Fibroblast of lung (primary cell): ENCODE measurements at regions not wholly inside any gene's neighbourhood (a gene's known extent, or its start where the extent isn't known, plus 50 kb on each side); places are given as distances from the start of the nearest gene placed in this dataset.
A peak's percentile ranks its signal among the peaks of the same experiment; 100 is the strongest.

Experiments used
- DNase-seq, 2 donors: peaks; one replicate each; pipeline versions ENCODE4 v3.0.0 to v3.0.0-alpha.2; 2010; ENCODE audit warnings: low read depth in 2 of 2
- H2AFZ ChIP-seq: 2 replicates; pipeline ENCODE4 v1.5.1; 2012; ENCODE audit warnings: low read length, control low read depth, inconsistent platforms
- H3K27ac ChIP-seq: 2 replicates; pipeline ENCODE4 v1.5.1; 2011; ENCODE audit warnings: low read length, control low read depth; ENCODE audit not compliant: insufficient read depth
- H3K27me3 ChIP-seq: 2 replicates; pipeline ENCODE4 v1.5.1; 2011; ENCODE audit warnings: mild to moderate bottlenecking, low read length; ENCODE audit not compliant: control insufficient read depth, insufficient read depth
- H3K36me3 ChIP-seq: 2 replicates; pipeline ENCODE4 v1.5.1; 2011; ENCODE audit warnings: low read length; ENCODE audit not compliant: control insufficient read depth, insufficient read depth
- H3K4me1 ChIP-seq: 2 replicates; pipeline ENCODE4 v1.5.1; 2011; ENCODE audit warnings: low read length; ENCODE audit not compliant: control insufficient read depth, insufficient read depth; ENCODE audit errors: extremely low read depth
- H3K4me2 ChIP-seq: 2 replicates; pipeline ENCODE4 v1.5.1; 2011; ENCODE audit warnings: low read length, control low read depth; ENCODE audit not compliant: insufficient read depth; ENCODE audit errors: extremely low read depth
- H3K4me3 ChIP-seq, 4 experiments: fragments of 200-600 bp in 1 of 4; sonication (generic) in 1 of 4; replicated peaks in 1 of 4; 2 replicates each; pipeline ENCODE4 v1.5.1; 2011 to 2016; ENCODE audit warnings: low read length in 4 of 4, low read depth in 3 of 4, mild to moderate bottlenecking in 3 of 4, control low read depth in 2 of 4, inconsistent platforms in 1 of 4, mixed read lengths in 1 of 4; ENCODE audit not compliant: insufficient read depth in 1 of 4; ENCODE audit errors: control extremely low read depth in 1 of 4
- H3K79me2 ChIP-seq: 2 replicates; pipeline ENCODE4 v1.5.1; 2012; ENCODE audit warnings: mild to moderate bottlenecking, low read length, inconsistent platforms; ENCODE audit not compliant: control insufficient read depth, insufficient read depth
- H3K9ac ChIP-seq: 2 replicates; pipeline ENCODE4 v1.5.1; 2011; ENCODE audit warnings: mild to moderate bottlenecking, low read length, control low read depth; ENCODE audit not compliant: insufficient read depth
- H3K9me3 ChIP-seq: 2 replicates; pipeline ENCODE4 v1.5.1; 2012; ENCODE audit warnings: low read depth, low read length; ENCODE audit not compliant: control insufficient read depth, insufficient read depth
- H4K20me1 ChIP-seq: 2 replicates; pipeline ENCODE4 v1.5.1; 2011; ENCODE audit warnings: low read length; ENCODE audit not compliant: control insufficient read depth, insufficient read depth; ENCODE audit errors: extremely low read depth
- CTCF ChIP-seq, 2 donors: IDR thresholded peaks in 1 of 2; conservative IDR thresholded peaks in 1 of 2; 1 replicate in 1 of 2; 2 replicates in 1 of 2; pipeline ENCODE4 v1.5.1; 2011 to 2012; ENCODE audit warnings: low read length in 2 of 2, control low read depth in 1 of 2, inconsistent platforms in 1 of 2, low read depth in 1 of 2, mild to moderate bottlenecking in 1 of 2
- EZH2 ChIP-seq: IDR thresholded peaks from 2 replicates; pipeline ENCODE4 v1.5.1; 2012; ENCODE audit warnings: low read length, control low read depth, mild to moderate bottlenecking; ENCODE audit errors: missing control alignments

DNA sequence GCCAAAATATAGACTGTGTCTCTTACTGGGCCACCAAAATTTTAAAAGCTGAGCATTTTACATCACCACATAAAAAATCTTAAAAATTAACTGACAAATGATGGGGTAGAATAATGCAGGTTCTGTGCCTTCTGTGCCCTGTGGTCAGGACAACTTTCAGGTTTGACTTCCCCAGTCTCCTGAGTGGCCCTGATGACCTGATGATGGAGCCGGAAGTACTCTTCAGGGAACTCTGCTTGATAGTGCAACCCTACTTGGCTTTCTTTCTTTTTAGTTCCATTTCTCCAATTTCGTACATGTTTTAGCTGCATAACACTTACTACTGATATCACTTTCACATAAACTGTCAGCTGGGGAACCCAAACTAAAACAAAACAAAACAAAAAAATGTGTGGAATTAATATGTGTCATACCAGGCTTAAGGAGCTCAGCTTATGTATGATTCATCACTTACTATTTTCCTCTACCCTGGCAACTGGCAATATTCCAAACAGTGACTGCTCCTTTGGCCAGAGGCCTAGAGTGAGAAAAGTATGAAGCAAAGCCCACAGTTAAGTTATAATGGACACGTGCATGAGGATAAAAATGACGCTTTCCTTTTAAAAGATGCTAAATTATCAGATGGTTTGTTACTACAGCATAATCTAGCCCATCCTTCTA lies 194.3 kb downstream of the BCHE start:
- no peak for TF ChIP-seq EZH2
- no peak for TF ChIP-seq CTCF (conservative IDR thresholded peaks at IDR 0.05 in 1 of 2, IDR thresholded peaks at IDR 0.05 in 1 of 2; ENCODE audit: low read depth in 1 of 2, low read length in 2 of 2)
- Histone ChIP-seq H4K20me1 (no peaks in the 10 kb centered on the region), H3K27me3 (no peaks in the 10 kb centered on the region), H3K27ac (peak overlapping the region; percentile 87), H3K9me3 (no peaks in the 10 kb centered on the region), H3K4me1 (peaks cover 4% of the 10 kb centered on the region), H3K4me2 (peak overlapping the region; percentile 65), H3K4me3 (no peak overlapping the region), H3K9ac (no peak overlapping the region), H3K36me3 (no peaks in the 10 kb centered on the region), H3K79me2 (no peaks in the 10 kb centered on the region), H2AFZ (peak overlapping the region; percentile 3)
- peak; percentile 96 to 98 for DNase-seq

GRCh38 chr3:165641569-165642310 lies 195.5 kb downstream of the BCHE start:
- TF ChIP-seq CTCF (conservative IDR thresholded peaks at IDR 0.05 in 1 of 2, IDR thresholded peaks at IDR 0.05 in 1 of 2; ENCODE audit: low read depth in 1 of 2, low read length in 2 of 2) (no peak), EZH2 (no peak)
- no peaks in the 10 kb centered on the region for H3K36me3 ChIP-seq
- no peaks in the 10 kb centered on the region for H4K20me1 ChIP-seq
- no peaks in the 10 kb centered on the region for H3K27me3 ChIP-seq
- no peak for DNase-seq
- H3K79me2 ChIP-seq = no peaks in the 10 kb centered on the region
- no peak overlapping the region for H3K27ac ChIP-seq
- no peak overlapping the region for H3K9ac ChIP-seq
- H3K4me1 ChIP-seq = peaks cover 4% of the 10 kb centered on the region
- H2AFZ ChIP-seq = no peak overlapping the region
- H3K9me3 ChIP-seq = no peaks in the 10 kb centered on the region
- no peak overlapping the region for H3K4me2 ChIP-seq
- H3K4me3 ChIP-seq = no peak overlapping the region

GRCh38 chr3:165640970-165641369 lies 196.3 kb downstream of the BCHE start:
- no peaks in the 10 kb centered on the region for H4K20me1 ChIP-seq
- no peak for DNase-seq
- H3K4me3 ChIP-seq = no peak overlapping the region
- no peak overlapping the region for H3K9ac ChIP-seq
- no peak overlapping the region for H2AFZ ChIP-seq
- peaks cover 4% of the 10 kb centered on the region for H3K4me1 ChIP-seq
- no peaks in the 10 kb centered on the region for H3K27me3 ChIP-seq
- H3K79me2 ChIP-seq = no peaks in the 10 kb centered on the region
- no peak overlapping the region for H3K27ac ChIP-seq
- TF ChIP-seq EZH2 (no peak), CTCF (conservative IDR thresholded peaks at IDR 0.05 in 1 of 2, IDR thresholded peaks at IDR 0.05 in 1 of 2; ENCODE audit: low read depth in 1 of 2, low read length in 2 of 2) (no peak)
- no peak overlapping the region for H3K4me2 ChIP-seq
- no peaks in the 10 kb centered on the region for H3K9me3 ChIP-seq
- H3K36me3 ChIP-seq = no peaks in the 10 kb centered on the region
